SJSA1 (cell line): ENCODE measurements at regions not wholly inside any gene's neighbourhood (a gene's known extent, or its start where the extent isn't known, plus 50 kb on each side); places are given as distances from the start of the nearest gene placed in this dataset.

ENCODE experiments used
- DNase-seq, 2 experiments: peaks; one replicate each; pipeline ENCODE4 v3.0.0-alpha.2; 2015 to 2020; ENCODE audit warnings: low spot score in 2 of 2, low read depth in 1 of 2
- H3K27ac ChIP-seq: fragments of 250-450 bp; sonication (Bioruptor Pico); 2 replicates; pipeline ENCODE4 v1.5.1; 2020; ENCODE audit warnings: mild to moderate bottlenecking, moderate library complexity
- H3K27me3 ChIP-seq: fragments of 250-450 bp; sonication (Bioruptor Pico); replicated peaks from 2 replicates; pipeline ENCODE4 v1.5.1; 2020; ENCODE audit warnings: mild to moderate bottlenecking, moderate library complexity
- H3K36me3 ChIP-seq: fragments of 250-450 bp; sonication (Bioruptor Pico); 2 replicates; pipeline ENCODE4 v1.5.1; 2020; ENCODE audit warnings: mild to moderate bottlenecking
- H3K4me1 ChIP-seq: fragments of 250-450 bp; sonication (Bioruptor Pico); replicated peaks from 2 replicates; pipeline ENCODE4 v1.6.1; 2021; ENCODE audit warnings: mild to moderate bottlenecking
- H3K4me3 ChIP-seq: fragments of 250-450 bp; sonication (Bioruptor Pico); 2 replicates; pipeline ENCODE4 v1.5.1; 2020; ENCODE audit warnings: mild to moderate bottlenecking
- H3K9me3 ChIP-seq: fragments of 250-450 bp; sonication (Bioruptor Pico); replicated peaks from 2 replicates; pipeline ENCODE4 v1.5.1; 2020; ENCODE audit warnings: mild to moderate bottlenecking

GRCh38 chr14:104392396-104393198 lies 187.0 kb upstream of the C14orf180 start:
- H3K4me1 ChIP-seq = no peaks in the 10 kb centered on the region
- H3K36me3 ChIP-seq = no peaks in the 10 kb centered on the region
- DNase-seq = no peak
- H3K27me3 ChIP-seq = no peaks in the 10 kb centered on the region
- H3K9me3 ChIP-seq = peaks cover 2% of the 10 kb centered on the region; the same call in 1 of the 2 replicates
- no peak overlapping the region for H3K27ac ChIP-seq
- H3K4me3 ChIP-seq = no peak overlapping the region

- H3K27me3 ChIP-seq = no peaks in the 10 kb centered on the region
- no peaks in the 10 kb centered on the region for H3K36me3 ChIP-seq
- no peak overlapping the region for H3K4me3 ChIP-seq
- H3K4me1 ChIP-seq = no peaks in the 10 kb centered on the region
- DNase-seq = peak in 1 of 2 experiments; percentile 34
- H3K9me3 ChIP-seq = peaks cover 3% of the 10 kb centered on the region; the same call in 1 of the 2 replicates
- no peak overlapping the region for H3K27ac ChIP-seq
Measured at GRCh38 chr14:104393199-104393897, 186.2 kb upstream of the C14orf180 start.

GRCh38 chr14:104393898-104394381 lies 185.6 kb upstream of the C14orf180 start:
- H3K27ac ChIP-seq = no peak overlapping the region
- H3K27me3 ChIP-seq = no peaks in the 10 kb centered on the region
- H3K4me1 ChIP-seq = no peaks in the 10 kb centered on the region
- DNase-seq = no peak
- H3K4me3 ChIP-seq = no peak overlapping the region
- peaks cover 3% of the 10 kb centered on the region; the same call in 1 of the 2 replicates for H3K9me3 ChIP-seq
- H3K36me3 ChIP-seq = no peaks in the 10 kb centered on the region

DNA sequence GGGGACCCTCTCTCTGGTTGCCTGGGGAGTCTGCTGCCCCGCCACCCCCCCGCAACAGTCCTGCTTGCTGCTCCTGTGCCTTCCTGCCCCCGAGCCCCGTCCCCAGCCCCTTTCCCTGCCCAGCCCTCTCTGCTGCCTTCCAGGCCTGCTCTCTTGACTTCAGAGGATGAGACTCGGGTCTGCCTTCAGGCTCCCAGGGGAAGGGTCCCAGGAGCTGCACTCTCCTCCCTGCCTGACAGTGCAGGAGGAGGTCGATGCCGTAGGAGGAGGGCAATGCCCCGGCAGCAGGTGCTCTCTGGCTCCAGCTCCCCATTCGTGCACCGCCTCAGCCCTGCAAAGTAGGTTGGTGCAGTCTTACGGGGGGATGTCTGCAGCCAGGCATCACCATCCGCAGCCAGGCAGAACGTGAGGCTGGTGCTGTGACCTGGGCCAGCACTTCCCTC lies 185.1 kb upstream of the C14orf180 start:
- H3K27ac ChIP-seq = no peak overlapping the region
- H3K4me3 ChIP-seq = no peak overlapping the region
- H3K27me3 ChIP-seq = no peaks in the 10 kb centered on the region
- H3K4me1 ChIP-seq = no peaks in the 10 kb centered on the region
- H3K9me3 ChIP-seq = peaks cover 3% of the 10 kb centered on the region; the same call in 1 of the 2 replicates
- no peaks in the 10 kb centered on the region for H3K36me3 ChIP-seq
- no peak for DNase-seq

- H3K4me1 ChIP-seq = no peaks in the 10 kb centered on the region
- H3K36me3 ChIP-seq = no peaks in the 10 kb centered on the region
- peaks cover 3% of the 10 kb centered on the region; the same call in 1 of the 2 replicates for H3K9me3 ChIP-seq
- no peaks in the 10 kb centered on the region for H3K27me3 ChIP-seq
- DNase-seq = no peak
- no peak overlapping the region for H3K27ac ChIP-seq
- H3K4me3 ChIP-seq = no peak overlapping the region
Measured at GRCh38 chr14:104395276-104395675, 184.3 kb upstream of the C14orf180 start.

- DNase-seq = no peak
- Histone ChIP-seq H3K36me3 (no peaks in the 10 kb centered on the region), H3K9me3 (peaks cover 3% of the 10 kb centered on the region; the same call in 1 of the 2 replicates), H3K4me1 (no peaks in the 10 kb centered on the region), H3K27ac (no peak overlapping the region), H3K4me3 (no peak overlapping the region), H3K27me3 (no peaks in the 10 kb centered on the region)
Measured at GRCh38 chr14:104395941-104396681, 183.5 kb upstream of the C14orf180 start.

DNA sequence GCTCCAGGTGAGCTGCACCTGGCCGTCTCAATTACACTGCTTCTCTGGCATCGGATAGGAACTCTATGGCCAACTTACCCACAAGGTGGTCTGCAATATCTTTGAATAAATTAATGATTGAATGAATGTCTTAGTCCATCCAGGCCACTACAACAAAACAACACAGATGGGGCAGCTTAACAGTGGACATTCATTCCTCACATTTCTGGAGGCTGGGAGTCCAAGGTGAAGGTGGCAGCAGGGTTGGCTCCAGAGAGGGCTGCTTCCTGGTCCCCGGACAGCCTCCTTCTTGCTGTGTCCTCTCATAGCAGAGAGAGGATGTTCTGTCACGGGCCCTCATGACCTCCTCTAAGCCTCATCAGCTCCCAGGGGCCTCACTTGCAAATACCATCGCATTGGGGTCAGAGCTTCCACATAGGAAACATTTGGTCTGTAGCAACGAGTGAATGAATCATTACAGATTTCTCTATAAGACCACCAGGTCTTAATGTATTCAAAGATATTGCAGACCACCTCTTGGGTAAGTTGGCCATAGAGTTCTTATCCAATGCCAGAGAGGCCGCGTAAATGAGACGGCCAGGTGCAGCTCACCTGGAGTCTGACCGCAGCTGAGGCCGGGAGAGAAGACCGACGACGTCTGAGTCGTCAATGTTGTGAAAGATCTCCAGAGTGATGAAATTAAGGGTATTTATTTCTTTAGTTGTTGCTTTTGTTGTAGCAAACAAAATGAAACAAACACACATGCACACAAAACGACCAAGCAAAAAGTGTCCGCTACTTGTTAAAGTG lies 182.7 kb upstream of the C14orf180 start:
- no peak for DNase-seq
- H3K4me3 ChIP-seq = no peak overlapping the region
- no peaks in the 10 kb centered on the region for H3K4me1 ChIP-seq
- H3K27me3 ChIP-seq = no peaks in the 10 kb centered on the region
- H3K9me3 ChIP-seq = peaks cover 3% of the 10 kb centered on the region; the same call in 1 of the 2 replicates
- no peaks in the 10 kb centered on the region for H3K36me3 ChIP-seq
- H3K27ac ChIP-seq = no peak overlapping the region

GRCh38 chr14:104397956-104398355 lies 181.6 kb upstream of the C14orf180 start:
- H3K27me3 ChIP-seq = no peaks in the 10 kb centered on the region
- H3K4me1 ChIP-seq = no peaks in the 10 kb centered on the region
- no peak overlapping the region for H3K27ac ChIP-seq
- no peak overlapping the region for H3K4me3 ChIP-seq
- H3K9me3 ChIP-seq = peaks cover 3% of the 10 kb centered on the region; the same call in 1 of the 2 replicates
- no peaks in the 10 kb centered on the region for H3K36me3 ChIP-seq
- DNase-seq = no peak

- Histone ChIP-seq H3K36me3 (no peaks in the 10 kb centered on the region), H3K4me1 (no peaks in the 10 kb centered on the region), H3K27ac (no peak overlapping the region), H3K9me3 (peaks cover 3% of the 10 kb centered on the region; the same call in 1 of the 2 replicates), H3K4me3 (no peak overlapping the region), H3K27me3 (no peaks in the 10 kb centered on the region)
- no peak for DNase-seq
Measured at GRCh38 chr14:104398656-104399055, 180.9 kb upstream of the C14orf180 start.

DNA sequence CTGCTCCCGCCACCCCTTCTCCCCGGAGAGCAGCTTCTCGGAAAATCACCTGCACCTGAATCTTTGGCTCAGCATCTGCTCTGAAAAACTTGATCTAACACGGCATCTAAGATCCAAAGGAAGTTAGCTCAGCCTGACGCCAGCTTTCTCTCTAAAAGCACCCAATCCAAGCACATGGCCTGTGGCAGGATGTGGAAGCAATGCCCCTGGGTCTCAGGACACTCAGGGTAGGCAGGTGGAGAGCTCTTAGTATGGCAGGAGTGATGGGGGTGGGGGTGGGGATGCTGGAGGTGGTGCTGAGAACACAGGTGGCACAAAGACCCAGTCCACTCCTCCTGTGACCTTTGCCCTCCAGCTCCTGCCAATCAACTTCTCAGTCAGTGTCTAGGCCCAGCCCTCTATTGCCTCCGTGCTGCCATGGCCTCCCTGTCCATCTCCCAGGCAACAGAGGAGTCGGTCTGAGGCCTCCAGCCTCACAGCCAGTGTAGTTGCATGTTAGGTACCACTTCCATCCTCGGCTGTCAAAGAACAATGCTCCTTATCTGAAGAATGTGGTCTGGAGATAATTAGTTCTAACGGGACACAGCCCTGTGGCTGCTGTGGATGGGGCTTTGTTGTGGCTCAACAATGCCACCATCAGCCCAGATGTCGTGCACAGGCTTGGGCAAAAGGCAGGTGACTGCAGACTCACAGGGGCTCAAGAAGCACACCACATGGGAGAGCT lies 180.0 kb upstream of the C14orf180 start:
- H3K36me3 ChIP-seq = no peaks in the 10 kb centered on the region
- H3K27ac ChIP-seq = no peak overlapping the region

DNA sequence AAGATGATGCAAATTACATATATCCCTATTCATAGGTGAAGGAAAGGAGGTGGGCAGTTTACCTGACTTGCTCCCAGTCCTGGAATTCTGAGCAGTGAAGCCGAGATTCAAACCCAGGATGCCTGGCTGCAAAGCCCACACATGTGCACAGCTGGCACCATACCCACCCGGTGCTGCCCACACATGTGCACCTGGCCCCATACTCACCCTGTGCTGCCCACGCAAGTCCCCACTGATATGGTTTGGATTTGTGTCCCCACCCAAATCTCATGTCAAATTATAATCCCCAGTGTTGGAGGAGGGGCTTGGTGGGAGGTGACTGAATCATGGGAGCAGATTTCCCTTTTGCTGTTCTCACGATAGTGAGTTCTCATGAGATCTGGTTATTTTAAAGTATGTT lies 179.2 kb upstream of the C14orf180 start:
- H3K27me3 ChIP-seq = no peaks in the 10 kb centered on the region
- no peaks in the 10 kb centered on the region for H3K36me3 ChIP-seq
- DNase-seq = no peak
- no peak overlapping the region for H3K4me3 ChIP-seq
- H3K9me3 ChIP-seq = peaks cover 3% of the 10 kb centered on the region; the same call in 1 of the 2 replicates
- H3K27ac ChIP-seq = no peak overlapping the region
- H3K4me1 ChIP-seq = no peaks in the 10 kb centered on the region

More for the DNA sequence above, 180.0 kb upstream of the C14orf180 start:
- H3K27me3 ChIP-seq = no peaks in the 10 kb centered on the region
- no peak for DNase-seq
- H3K9me3 ChIP-seq = peaks cover 3% of the 10 kb centered on the region; the same call in 1 of the 2 replicates
- H3K4me3 ChIP-seq = no peak overlapping the region
- H3K4me1 ChIP-seq = no peaks in the 10 kb centered on the region

DNA sequence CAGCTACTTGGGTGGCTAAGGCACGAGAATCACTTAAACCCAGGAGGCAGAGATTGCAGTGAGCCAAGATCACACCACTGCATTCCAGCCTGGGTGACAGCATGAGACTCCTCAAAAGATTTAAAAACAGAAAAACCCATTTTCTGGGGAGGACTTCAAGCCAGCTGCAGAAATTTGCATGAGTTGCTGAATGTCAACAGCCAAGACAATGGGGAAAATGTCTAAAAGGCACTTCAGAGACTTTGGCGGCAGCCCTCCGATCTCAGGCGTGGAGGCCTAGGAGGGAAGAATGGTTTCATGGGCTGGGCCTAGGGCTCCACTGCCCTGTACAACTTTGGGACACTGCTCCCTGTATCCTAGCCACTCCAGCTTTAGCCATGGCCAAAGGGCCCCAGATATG lies 177.8 kb upstream of the C14orf180 start:
- H3K9me3 ChIP-seq = peaks cover 3% of the 10 kb centered on the region; the same call in 1 of the 2 replicates
- no peaks in the 10 kb centered on the region for H3K4me1 ChIP-seq
- H3K4me3 ChIP-seq = no peak overlapping the region
- no peaks in the 10 kb centered on the region for H3K27me3 ChIP-seq
- H3K36me3 ChIP-seq = no peaks in the 10 kb centered on the region
- DNase-seq = no peak
- H3K27ac ChIP-seq = no peak overlapping the region
